Stimulated activated CD8-positive, alpha-beta memory T cell treated with anti-CD3 and anti-CD28 coated beads, Interleukin-15, amount 100 ng/mL, for 48 hours (primary cell): ENCODE measurements at regions not wholly inside any gene's neighbourhood (a gene's known extent, or its start where the extent isn't known, plus 50 kb on each side); places are given as distances from the start of the nearest gene placed in this dataset.

Experiments used
- DNase-seq, 2 donors: peaks; one replicate each; pipeline ENCODE4 v3.0.0-alpha.2; 2020; ENCODE audit warnings: low read depth in 2 of 2

DNA sequence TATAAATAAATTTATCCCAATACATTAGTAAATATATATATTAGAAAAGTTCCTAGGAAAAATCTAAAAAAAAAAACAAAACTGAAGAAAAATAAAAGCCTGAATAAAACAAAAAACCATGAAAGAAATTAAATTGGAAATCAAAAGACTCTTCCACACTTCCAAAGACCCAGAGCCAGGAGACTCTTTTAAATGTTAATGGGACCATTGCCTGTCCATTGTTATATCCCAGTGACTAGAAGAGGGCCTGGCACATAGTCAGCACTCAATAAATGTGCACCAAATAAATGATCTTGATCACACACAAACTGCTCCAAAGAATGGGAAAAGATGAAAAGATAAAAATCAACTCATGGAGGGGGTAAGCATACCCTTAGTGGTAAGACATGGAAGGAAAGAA, 51.3 kb upstream of the CLDN18 start:
- no peak for DNase-seq
